MM.1S (cell line): ENCODE measurements at regions not wholly inside any gene's neighbourhood (a gene's known extent, or its start where the extent isn't known, plus 50 kb on each side); places are given as distances from the start of the nearest gene placed in this dataset.

Experiments used
- CTCF ChIP-seq: fragments of 300-600 bp; sonication (generic); IDR thresholded peaks from 2 replicates; pipeline ENCODE4 v1.5.1; 2016; ENCODE audit warnings: antibody characterized with exemption, low read length, mixed read lengths
- EZH2 ChIP-seq: fragments of 300-600 bp; sonication (generic); optimal IDR thresholded peaks from 2 replicates; pipeline ENCODE3; 2017; ENCODE audit warnings: low read depth, mild to moderate bottlenecking, antibody characterized with exemption, low read length, mixed read lengths
- EZH2phosphoT487 ChIP-seq: fragments of 300-600 bp; sonication (generic); IDR thresholded peaks from 2 replicates; pipeline ENCODE4 v1.6.1; 2018; ENCODE audit warnings: antibody characterized with exemption, low read length

GRCh38 chr6:6379573-6379972 is 59.1 kb upstream of the F13A1 start:
- no peak for TF ChIP-seq CTCF
- TF ChIP-seq EZH2, result no peak
- no peak for TF ChIP-seq EZH2phosphoT487
